Hepatocyte (in vitro differentiated cells): ENCODE measurements at regions not wholly inside any gene's neighbourhood (a gene's known extent, or its start where the extent isn't known, plus 50 kb on each side); places are given as distances from the start of the nearest gene placed in this dataset.

Source experiments
- EZH2 ChIP-seq: fragments of 200-600 bp; sonication (generic); IDR thresholded peaks from 2 replicates; pipeline ENCODE4 v1.6.1; 2016; ENCODE audit warnings: antibody characterized with exemption, mild to moderate bottlenecking, borderline replicate concordance
- EZH2phosphoT487 ChIP-seq: fragments of 200-600 bp; sonication (generic); IDR thresholded peaks from one replicate; pipeline ENCODE4 v1.6.1; 2018; ENCODE audit warnings: antibody characterized with exemption, mild to moderate bottlenecking, low read depth, moderate library complexity; ENCODE audit not compliant: unreplicated experiment, severe bottlenecking
- TF ChIP-seq, protein P1 (sequence below): fragments of 200-600 bp; sonication (generic); IDR thresholded peaks from 2 replicates; pipeline ENCODE4 v1.5.1; 2016; ENCODE audit warnings: antibody characterized with exemption, mild to moderate bottlenecking; ENCODE audit not compliant: poor library complexity

- TF ChIP-seq, protein P1, sequence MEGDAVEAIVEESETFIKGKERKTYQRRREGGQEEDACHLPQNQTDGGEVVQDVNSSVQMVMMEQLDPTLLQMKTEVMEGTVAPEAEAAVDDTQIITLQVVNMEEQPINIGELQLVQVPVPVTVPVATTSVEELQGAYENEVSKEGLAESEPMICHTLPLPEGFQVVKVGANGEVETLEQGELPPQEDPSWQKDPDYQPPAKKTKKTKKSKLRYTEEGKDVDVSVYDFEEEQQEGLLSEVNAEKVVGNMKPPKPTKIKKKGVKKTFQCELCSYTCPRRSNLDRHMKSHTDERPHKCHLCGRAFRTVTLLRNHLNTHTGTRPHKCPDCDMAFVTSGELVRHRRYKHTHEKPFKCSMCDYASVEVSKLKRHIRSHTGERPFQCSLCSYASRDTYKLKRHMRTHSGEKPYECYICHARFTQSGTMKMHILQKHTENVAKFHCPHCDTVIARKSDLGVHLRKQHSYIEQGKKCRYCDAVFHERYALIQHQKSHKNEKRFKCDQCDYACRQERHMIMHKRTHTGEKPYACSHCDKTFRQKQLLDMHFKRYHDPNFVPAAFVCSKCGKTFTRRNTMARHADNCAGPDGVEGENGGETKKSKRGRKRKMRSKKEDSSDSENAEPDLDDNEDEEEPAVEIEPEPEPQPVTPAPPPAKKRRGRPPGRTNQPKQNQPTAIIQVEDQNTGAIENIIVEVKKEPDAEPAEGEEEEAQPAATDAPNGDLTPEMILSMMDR = no peak
- TF ChIP-seq EZH2 (no peak), EZH2phosphoT487 (no peak)
Measured at GRCh38 chr5:3330442-3330841, 265.2 kb upstream of the IRX1 start.
